ENCODE measurements at regions not wholly inside any gene's neighbourhood (a gene's known extent, or its start where the extent isn't known, plus 50 kb on each side); places are given as distances from the start of the nearest gene placed in this dataset.

DNA sequence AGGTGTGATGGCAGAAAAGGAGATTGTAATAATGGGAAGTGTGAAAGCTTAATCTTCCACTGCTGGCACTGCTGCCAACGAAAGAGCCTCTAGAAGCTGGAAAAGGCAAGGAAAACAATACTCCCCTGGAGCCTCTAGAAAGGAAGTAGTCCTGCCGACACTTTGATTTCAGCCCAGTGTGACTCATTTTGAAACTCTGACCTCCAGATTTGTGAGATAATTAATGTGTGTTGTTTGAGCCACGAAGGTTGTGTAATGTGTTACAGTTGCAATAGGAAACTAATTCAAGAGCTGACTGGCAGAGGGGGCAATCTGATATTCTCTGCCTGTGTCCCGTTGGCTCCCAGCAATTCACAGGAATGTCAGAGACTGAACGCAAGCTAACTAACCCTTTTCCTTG is 219.2 kb upstream of the UBE2E3 start (continued):
- no peak for TF ChIP-seq TAF1 (IDR thresholded peaks at IDR 0.05; ENCODE audit: low read depth)
- no peak for TF ChIP-seq MXI1 (conservative IDR thresholded peaks at IDR 0.05; ENCODE audit: poor library complexity, severe bottlenecking)

DNA sequence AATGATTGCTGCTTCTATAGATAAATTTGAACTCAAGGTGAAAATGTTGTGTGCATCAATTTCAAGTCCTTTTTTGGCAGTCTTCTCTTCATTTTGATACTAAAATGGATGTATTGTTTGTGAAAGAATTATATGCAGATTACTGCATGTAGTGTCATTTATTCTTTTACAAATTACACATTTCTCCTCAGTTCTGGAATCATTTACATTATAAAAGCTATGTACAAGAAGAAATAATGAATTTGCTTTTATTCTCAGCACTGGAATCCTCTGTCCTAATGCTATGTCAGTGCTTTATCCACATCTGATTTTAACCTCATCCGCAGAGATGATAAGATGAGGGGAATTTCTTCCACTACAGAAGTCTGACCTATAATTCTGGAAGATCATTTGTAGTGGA is 220.8 kb upstream of the UBE2E3 start:
- no peaks in the 10 kb centered on the region for H3K79me2 ChIP-seq (replicated peaks; ENCODE audit: insufficient read depth, low read length)
- H3K36me3 ChIP-seq (ENCODE audit: insufficient read depth, low read length) = no peaks in the 10 kb centered on the region
- no peak overlapping the region for H2AFZ ChIP-seq (ENCODE audit: low read depth, low read length)
- H4K20me1 ChIP-seq (ENCODE audit: insufficient read depth) = no peaks in the 10 kb centered on the region
- no peak overlapping the region for H3K27ac ChIP-seq (ENCODE audit: low read length)
- no peak overlapping the region for H3K4me2 ChIP-seq (ENCODE audit: low read length)
- H3K9me2 ChIP-seq (ENCODE audit: insufficient read depth, low read length) = no peaks in the 10 kb centered on the region
- no peaks in the 10 kb centered on the region for H3K27me3 ChIP-seq (ENCODE audit: insufficient read depth, low read depth, low read length)
- no peak overlapping the region for H3K9ac ChIP-seq (ENCODE audit: low read length)
- no peaks in the 10 kb centered on the region for H3F3A ChIP-seq (ENCODE audit: insufficient read depth, low read length, poor library complexity, severe bottlenecking)
- no peak for TF ChIP-seq RAD21 (conservative IDR thresholded peaks at IDR 0.05)
- no peak for TF ChIP-seq POLR2AphosphoS5 (IDR thresholded peaks at IDR 0.05)
- no peak for TF ChIP-seq MXI1 (conservative IDR thresholded peaks at IDR 0.05; ENCODE audit: poor library complexity, severe bottlenecking)
- TF ChIP-seq EP300 (conservative IDR thresholded peaks at IDR 0.05; ENCODE audit: poor library complexity, severe bottlenecking) = no peak
- no peak for TF ChIP-seq TAF1 (IDR thresholded peaks at IDR 0.05; ENCODE audit: low read depth)
- no peak for TF ChIP-seq EZH2 (IDR thresholded peaks at IDR 0.05; ENCODE audit: borderline replicate concordance, insufficient read depth, low read length, poor library complexity, severe bottlenecking)
- TF ChIP-seq, protein P1, sequence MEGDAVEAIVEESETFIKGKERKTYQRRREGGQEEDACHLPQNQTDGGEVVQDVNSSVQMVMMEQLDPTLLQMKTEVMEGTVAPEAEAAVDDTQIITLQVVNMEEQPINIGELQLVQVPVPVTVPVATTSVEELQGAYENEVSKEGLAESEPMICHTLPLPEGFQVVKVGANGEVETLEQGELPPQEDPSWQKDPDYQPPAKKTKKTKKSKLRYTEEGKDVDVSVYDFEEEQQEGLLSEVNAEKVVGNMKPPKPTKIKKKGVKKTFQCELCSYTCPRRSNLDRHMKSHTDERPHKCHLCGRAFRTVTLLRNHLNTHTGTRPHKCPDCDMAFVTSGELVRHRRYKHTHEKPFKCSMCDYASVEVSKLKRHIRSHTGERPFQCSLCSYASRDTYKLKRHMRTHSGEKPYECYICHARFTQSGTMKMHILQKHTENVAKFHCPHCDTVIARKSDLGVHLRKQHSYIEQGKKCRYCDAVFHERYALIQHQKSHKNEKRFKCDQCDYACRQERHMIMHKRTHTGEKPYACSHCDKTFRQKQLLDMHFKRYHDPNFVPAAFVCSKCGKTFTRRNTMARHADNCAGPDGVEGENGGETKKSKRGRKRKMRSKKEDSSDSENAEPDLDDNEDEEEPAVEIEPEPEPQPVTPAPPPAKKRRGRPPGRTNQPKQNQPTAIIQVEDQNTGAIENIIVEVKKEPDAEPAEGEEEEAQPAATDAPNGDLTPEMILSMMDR (IDR thresholded peaks at IDR 0.05; ENCODE audit: poor library complexity, severe bottlenecking) = no peak
- TF ChIP-seq SMC3 (conservative IDR thresholded peaks at IDR 0.05; ENCODE audit: poor library complexity) = no peak
- TF ChIP-seq, protein P2, sequence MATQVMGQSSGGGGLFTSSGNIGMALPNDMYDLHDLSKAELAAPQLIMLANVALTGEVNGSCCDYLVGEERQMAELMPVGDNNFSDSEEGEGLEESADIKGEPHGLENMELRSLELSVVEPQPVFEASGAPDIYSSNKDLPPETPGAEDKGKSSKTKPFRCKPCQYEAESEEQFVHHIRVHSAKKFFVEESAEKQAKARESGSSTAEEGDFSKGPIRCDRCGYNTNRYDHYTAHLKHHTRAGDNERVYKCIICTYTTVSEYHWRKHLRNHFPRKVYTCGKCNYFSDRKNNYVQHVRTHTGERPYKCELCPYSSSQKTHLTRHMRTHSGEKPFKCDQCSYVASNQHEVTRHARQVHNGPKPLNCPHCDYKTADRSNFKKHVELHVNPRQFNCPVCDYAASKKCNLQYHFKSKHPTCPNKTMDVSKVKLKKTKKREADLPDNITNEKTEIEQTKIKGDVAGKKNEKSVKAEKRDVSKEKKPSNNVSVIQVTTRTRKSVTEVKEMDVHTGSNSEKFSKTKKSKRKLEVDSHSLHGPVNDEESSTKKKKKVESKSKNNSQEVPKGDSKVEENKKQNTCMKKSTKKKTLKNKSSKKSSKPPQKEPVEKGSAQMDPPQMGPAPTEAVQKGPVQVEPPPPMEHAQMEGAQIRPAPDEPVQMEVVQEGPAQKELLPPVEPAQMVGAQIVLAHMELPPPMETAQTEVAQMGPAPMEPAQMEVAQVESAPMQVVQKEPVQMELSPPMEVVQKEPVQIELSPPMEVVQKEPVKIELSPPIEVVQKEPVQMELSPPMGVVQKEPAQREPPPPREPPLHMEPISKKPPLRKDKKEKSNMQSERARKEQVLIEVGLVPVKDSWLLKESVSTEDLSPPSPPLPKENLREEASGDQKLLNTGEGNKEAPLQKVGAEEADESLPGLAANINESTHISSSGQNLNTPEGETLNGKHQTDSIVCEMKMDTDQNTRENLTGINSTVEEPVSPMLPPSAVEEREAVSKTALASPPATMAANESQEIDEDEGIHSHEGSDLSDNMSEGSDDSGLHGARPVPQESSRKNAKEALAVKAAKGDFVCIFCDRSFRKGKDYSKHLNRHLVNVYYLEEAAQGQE (IDR thresholded peaks at IDR 0.05; ENCODE audit: borderline replicate concordance) = no peak
- H3K4me3 ChIP-seq (ENCODE audit: low read length) = no peak overlapping the region
- H3K9me3 ChIP-seq (ENCODE audit: low read length) = no peaks in the 10 kb centered on the region

DNA sequence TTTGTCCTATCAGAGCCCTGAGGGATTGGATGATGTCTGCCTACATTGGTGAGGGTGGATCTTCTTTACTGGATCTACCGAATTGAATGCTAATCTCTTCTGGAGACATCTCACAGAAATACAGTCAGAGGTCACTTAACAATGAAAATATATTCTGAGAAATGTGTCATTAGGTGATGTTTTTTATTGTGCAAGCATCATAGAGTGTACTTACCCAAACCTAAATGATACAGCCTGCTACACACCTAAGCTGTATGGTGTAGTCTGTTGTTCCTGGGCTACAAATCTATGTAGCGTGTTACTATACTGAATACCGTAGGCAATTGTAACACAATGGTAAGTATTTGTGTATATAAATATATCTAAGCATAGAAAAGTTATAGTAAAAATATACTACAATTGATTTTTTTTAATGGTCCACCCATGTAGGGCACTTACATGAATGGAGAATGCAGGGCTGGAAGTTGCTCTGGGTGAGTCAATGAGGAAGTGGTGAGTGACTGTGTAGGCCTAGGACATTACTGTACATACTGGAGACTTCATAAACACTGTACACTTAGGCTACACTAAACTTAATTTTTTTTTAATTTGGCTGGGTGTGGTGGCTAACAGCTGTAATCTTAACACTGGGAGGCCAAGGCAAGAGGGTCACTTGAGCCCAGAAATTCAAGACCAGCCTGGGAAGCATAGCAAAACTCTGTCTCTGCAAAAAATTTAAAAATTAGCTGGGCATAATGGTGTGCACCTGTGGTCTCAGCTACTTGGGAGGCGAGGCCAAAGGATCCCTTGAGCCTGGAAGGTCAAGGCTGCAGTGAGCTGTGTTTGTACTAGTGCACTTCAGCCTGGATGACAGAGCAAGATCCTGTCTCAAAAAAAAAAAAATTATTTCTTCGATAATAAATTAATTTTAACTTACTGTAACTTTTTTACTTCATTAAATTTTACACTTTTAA is 226.3 kb upstream of the UBE2E3 start:
- Histone ChIP-seq H3K36me3 (ENCODE audit: insufficient read depth, low read length) (no peaks in the 10 kb centered on the region), H2AFZ (ENCODE audit: low read depth, low read length) (no peak overlapping the region), H3K79me2 (replicated peaks; ENCODE audit: insufficient read depth, low read length) (no peaks in the 10 kb centered on the region), H3K4me3 (ENCODE audit: low read length) (no peak overlapping the region), H3K9ac (ENCODE audit: low read length) (no peak overlapping the region), H3F3A (ENCODE audit: insufficient read depth, low read length, poor library complexity, severe bottlenecking) (no peaks in the 10 kb centered on the region), H4K20me1 (ENCODE audit: insufficient read depth) (no peaks in the 10 kb centered on the region), H3K27me3 (ENCODE audit: insufficient read depth, low read depth, low read length) (no peaks in the 10 kb centered on the region), H3K9me2 (ENCODE audit: insufficient read depth, low read length) (no peaks in the 10 kb centered on the region), H3K27ac (ENCODE audit: low read length) (no peak overlapping the region), H3K9me3 (ENCODE audit: low read length) (no peaks in the 10 kb centered on the region), H3K4me2 (ENCODE audit: low read length) (no peak overlapping the region)
- TF ChIP-seq MXI1 (conservative IDR thresholded peaks at IDR 0.05; ENCODE audit: poor library complexity, severe bottlenecking) (no peak), TAF1 (IDR thresholded peaks at IDR 0.05; ENCODE audit: low read depth) (no peak), RAD21 (conservative IDR thresholded peaks at IDR 0.05) (no peak), POLR2AphosphoS5 (IDR thresholded peaks at IDR 0.05) (no peak), EP300 (conservative IDR thresholded peaks at IDR 0.05; ENCODE audit: poor library complexity, severe bottlenecking) (no peak), SMC3 (conservative IDR thresholded peaks at IDR 0.05; ENCODE audit: poor library complexity) (no peak), EZH2 (IDR thresholded peaks at IDR 0.05; ENCODE audit: borderline replicate concordance, insufficient read depth, low read length, poor library complexity, severe bottlenecking) (no peak)
- TF ChIP-seq, protein P2 (IDR thresholded peaks at IDR 0.05; ENCODE audit: borderline replicate concordance) = no peak

All from neural cell (in vitro differentiated cells).